Mesothelial cell of epicardium (in vitro differentiated cells): ENCODE measurements at regions not wholly inside any gene's neighbourhood (a gene's known extent, or its start where the extent isn't known, plus 50 kb on each side); places are given as distances from the start of the nearest gene placed in this dataset.
A peak's percentile ranks its signal among the peaks of the same experiment; 100 is the strongest.
"Not testable (repeated sequence)": the region's sequence is repeated elsewhere in the genome, so short reads cannot be mapped to it uniquely, and the experiment has no call there.

Experiments used
- DNase-seq, 2 experiments: peaks; one replicate each; pipeline ENCODE4 v3.0.0; 2021; ENCODE audit warnings: low spot score in 2 of 2; ENCODE audit not compliant: unreplicated experiment in 2 of 2
- H3K27ac Mint-ChIP-seq: 2 replicates; pipeline ENCODE4 v1.8.0; 2021; ENCODE audit warnings: mixed read lengths
- H3K27me3 Mint-ChIP-seq: 2 replicates; pipeline ENCODE4 v1.8.0; 2021; ENCODE audit warnings: low read depth, mixed read lengths
- H3K36me3 Mint-ChIP-seq: 2 replicates; pipeline ENCODE4 v1.8.0; 2021; ENCODE audit warnings: mixed read lengths
- H3K4me1 Mint-ChIP-seq: 2 replicates; pipeline ENCODE4 v1.8.0; 2021; ENCODE audit warnings: mixed read lengths
- H3K4me3 Mint-ChIP-seq: 2 replicates; pipeline ENCODE4 v1.8.0; 2021; ENCODE audit warnings: mild to moderate bottlenecking, moderate library complexity, mixed read lengths
- H3K9me3 Mint-ChIP-seq: 2 replicates; pipeline ENCODE4 v1.8.0; 2021; ENCODE audit warnings: mixed read lengths
- CTCF ChIP-seq: fragments of 200-600 bp; sonication (generic); IDR thresholded peaks from one replicate; pipeline ENCODE4 v1.5.0; 2021; ENCODE audit warnings: antibody characterized with exemption; ENCODE audit not compliant: unreplicated experiment

- Mint-ChIP-seq H3K9me3 (peaks cover 20% of the 10 kb centered on the region), H3K4me1 (no peaks in the 10 kb centered on the region), H3K27me3 (peaks cover 2% of the 10 kb centered on the region), H3K4me3 (peak overlapping the region; percentile 53), H3K36me3 (no peaks in the 10 kb centered on the region), H3K27ac (no peak overlapping the region)
- DNase-seq: peak; percentile 27 to 48
- peak; percentile 33 for TF ChIP-seq CTCF
Measured at GRCh38 chr2:153287109-153287801, 191.3 kb downstream of the RPRM start.

GRCh38 chr2:153268941-153269461 lies 209.6 kb downstream of the RPRM start:
- no peak for TF ChIP-seq CTCF
- H3K4me3 Mint-ChIP-seq: no peak overlapping the region

GRCh38 chr2:153256876-153257275 lies 221.7 kb downstream of the RPRM start:
- peaks cover 21% of the 10 kb centered on the region for H3K9me3 Mint-ChIP-seq
- H3K27ac Mint-ChIP-seq, H3K4me1 Mint-ChIP-seq, DNase-seq, H3K27me3 Mint-ChIP-seq, H3K4me3 Mint-ChIP-seq, H3K36me3 Mint-ChIP-seq: not testable (repeated sequence)

More at GRCh38 chr2:153268941-153269461, 209.6 kb downstream of the RPRM start:
- H3K9me3 Mint-ChIP-seq: peaks cover 46% of the 10 kb centered on the region
- H3K27ac Mint-ChIP-seq: no peak overlapping the region
- no peak for DNase-seq
- no peaks in the 10 kb centered on the region for H3K36me3 Mint-ChIP-seq
- peaks cover 4% of the 10 kb centered on the region for H3K27me3 Mint-ChIP-seq
- no peaks in the 10 kb centered on the region for H3K4me1 Mint-ChIP-seq

GRCh38 chr2:153246636-153247035 lies 231.9 kb downstream of the RPRM start:
- DNase-seq, H3K4me3 Mint-ChIP-seq, H3K4me1 Mint-ChIP-seq, H3K36me3 Mint-ChIP-seq, H3K27me3 Mint-ChIP-seq, H3K27ac Mint-ChIP-seq: not testable (repeated sequence)
- H3K9me3 Mint-ChIP-seq: peaks cover 22% of the 10 kb centered on the region

GRCh38 chr2:153235516-153235915 lies 243.0 kb downstream of the RPRM start:
- H3K36me3 Mint-ChIP-seq: no peaks in the 10 kb centered on the region
- TF ChIP-seq CTCF: no peak
- no peaks in the 10 kb centered on the region for H3K27me3 Mint-ChIP-seq
- peaks cover 12% of the 10 kb centered on the region for H3K9me3 Mint-ChIP-seq
- H3K27ac Mint-ChIP-seq: no peak overlapping the region
- no peak overlapping the region for H3K4me3 Mint-ChIP-seq
- peaks cover 18% of the 10 kb centered on the region for H3K4me1 Mint-ChIP-seq
- DNase-seq: no peak

- no peak for TF ChIP-seq CTCF
- peaks cover 12% of the 10 kb centered on the region for H3K9me3 Mint-ChIP-seq
- H3K27me3 Mint-ChIP-seq: no peaks in the 10 kb centered on the region
- no peak overlapping the region for H3K4me3 Mint-ChIP-seq
- peak overlapping the region; percentile 58 for H3K27ac Mint-ChIP-seq
- H3K4me1 Mint-ChIP-seq: peaks cover 34% of the 10 kb centered on the region
- H3K36me3 Mint-ChIP-seq: no peaks in the 10 kb centered on the region
- DNase-seq: no peak
Measured at GRCh38 chr2:153232464-153232863, 246.1 kb downstream of the RPRM start.
